Panc1 (cell line): ENCODE measurements at regions not wholly inside any gene's neighbourhood (a gene's known extent, or its start where the extent isn't known, plus 50 kb on each side); places are given as distances from the start of the nearest gene placed in this dataset.

Experiments
- ATAC-seq: fragments of 200-7000 bp; cut with Tn5 transposase; 2 replicates; pipeline ENCODE4 v1.9.1; 2020; ENCODE audit warnings: mild to moderate bottlenecking, moderate library complexity
- BruUV-seq: library from RNA; stranded (reverse); fragments of 400-500 nt; replicated peaks from 2 replicates; lab custom pipeline; 2021; lab: Mats Ljungman, UMichigan
- CTCF ChIA-PET: fragments of 300-600 bp; sonication (Branson Sonifier 250); formaldehyde crosslinking; loops from one replicate; lab custom pipeline; 2022; ENCODE audit warnings: antibody characterized with exemption; lab: Charles Lee
- POLR2A ChIA-PET: fragments of 300-600 bp; sonication (Branson Sonifier 250); formaldehyde crosslinking; loops from one replicate; lab custom pipeline; 2022; ENCODE audit warnings: antibody characterized with exemption; lab: Charles Lee
- DNase-seq: peaks from one replicate; pipeline ENCODE4 v3.0.0-alpha.2; 2010; ENCODE audit warnings: low read depth, low spot score
- H3K27ac ChIP-seq: 2 replicates; pipeline ENCODE4 v1.5.1; 2011; ENCODE audit warnings: mild to moderate bottlenecking, low read length, inconsistent platforms
- H3K27me3 ChIP-seq: fragments of 200-500 bp; sonication (Bioruptor generic); 2 replicates; pipeline ENCODE4 v1.6.0; 2014; ENCODE audit warnings: low read length, inconsistent platforms; ENCODE audit not compliant: control insufficient read depth, insufficient read depth
- H3K36me3 ChIP-seq: fragments of 200-500 bp; sonication (Bioruptor generic); 2 replicates; pipeline ENCODE4 v1.5.1; 2014; ENCODE audit warnings: inconsistent platforms, mild to moderate bottlenecking, low read length, moderate library complexity; ENCODE audit not compliant: control insufficient read depth, insufficient read depth
- H3K4me1 ChIP-seq: 2 replicates; pipeline ENCODE4 v1.5.1; 2011; ENCODE audit warnings: inconsistent platforms, mild to moderate bottlenecking, low read length, moderate library complexity; ENCODE audit not compliant: control insufficient read depth, insufficient read depth
- H3K4me3 ChIP-seq, 2 experiments: 2 replicates each; pipeline ENCODE4 v1.5.1; 2011 to 2012; ENCODE audit warnings: low read depth in 2 of 2, low read length in 2 of 2, mild to moderate bottlenecking in 2 of 2, inconsistent platforms in 1 of 2, moderate library complexity in 1 of 2
- H3K9me3 ChIP-seq: fragments of 200-500 bp; sonication (Bioruptor generic); 2 replicates; pipeline ENCODE4 v1.5.1; 2014; ENCODE audit warnings: low read depth, mild to moderate bottlenecking, inconsistent platforms, low read length, moderate library complexity; ENCODE audit not compliant: control insufficient read depth, insufficient read depth
- POLR2AphosphoS5 ChIP-seq: IDR thresholded peaks from 2 replicates; pipeline ENCODE4 v1.6.1; 2012; ENCODE audit warnings: mild to moderate bottlenecking, low read depth, low read length, moderate library complexity
- SIN3A ChIP-seq: IDR thresholded peaks from 2 replicates; pipeline ENCODE4 v1.6.1; 2012; ENCODE audit warnings: low read depth, mild to moderate bottlenecking, low read length, moderate library complexity, borderline replicate concordance; ENCODE audit not compliant: insufficient read depth
- TCF7L2 ChIP-seq: IDR thresholded peaks from 2 replicates; pipeline ENCODE4 v1.6.1; 2011; ENCODE audit warnings: mild to moderate bottlenecking, low read depth, low read length, inconsistent platforms
- in situ Hi-C: cut with HindIII; loops from 2 replicates; pipeline ENCODE4 v1.10.0; 2016; ENCODE audit warnings: low sequenced_read_pairs, low pct_unique_long_range_greater_than_20kb
- intact Hi-C: fragments of 100-400 bp; cut with micrococcal nuclease; formaldehyde crosslinking; loops from one replicate; pipeline ENCODE4 v1.10.0; 2022; ENCODE audit not compliant: unreplicated experiment
- TF ChIP-seq, protein P1 (sequence below): fragments of 450-650 bp; IDR thresholded peaks from 2 replicates; pipeline ENCODE4 v1.5.1; 2017; ENCODE audit warnings: mild to moderate bottlenecking
- TF ChIP-seq, protein P2 (sequence below), 2 experiments: IDR thresholded peaks; 2 replicates each; pipeline ENCODE4 v1.6.1; 2011 to 2012; ENCODE audit warnings: low read depth in 2 of 2, control low read depth in 1 of 2, low read length in 1 of 2, mild to moderate bottlenecking in 1 of 2, moderate library complexity in 1 of 2; ENCODE audit not compliant: insufficient read depth in 1 of 2

- POLR2A ChIA-PET, result no interaction called here
- no peak for TF ChIP-seq TCF7L2
- TF ChIP-seq, protein P1, sequence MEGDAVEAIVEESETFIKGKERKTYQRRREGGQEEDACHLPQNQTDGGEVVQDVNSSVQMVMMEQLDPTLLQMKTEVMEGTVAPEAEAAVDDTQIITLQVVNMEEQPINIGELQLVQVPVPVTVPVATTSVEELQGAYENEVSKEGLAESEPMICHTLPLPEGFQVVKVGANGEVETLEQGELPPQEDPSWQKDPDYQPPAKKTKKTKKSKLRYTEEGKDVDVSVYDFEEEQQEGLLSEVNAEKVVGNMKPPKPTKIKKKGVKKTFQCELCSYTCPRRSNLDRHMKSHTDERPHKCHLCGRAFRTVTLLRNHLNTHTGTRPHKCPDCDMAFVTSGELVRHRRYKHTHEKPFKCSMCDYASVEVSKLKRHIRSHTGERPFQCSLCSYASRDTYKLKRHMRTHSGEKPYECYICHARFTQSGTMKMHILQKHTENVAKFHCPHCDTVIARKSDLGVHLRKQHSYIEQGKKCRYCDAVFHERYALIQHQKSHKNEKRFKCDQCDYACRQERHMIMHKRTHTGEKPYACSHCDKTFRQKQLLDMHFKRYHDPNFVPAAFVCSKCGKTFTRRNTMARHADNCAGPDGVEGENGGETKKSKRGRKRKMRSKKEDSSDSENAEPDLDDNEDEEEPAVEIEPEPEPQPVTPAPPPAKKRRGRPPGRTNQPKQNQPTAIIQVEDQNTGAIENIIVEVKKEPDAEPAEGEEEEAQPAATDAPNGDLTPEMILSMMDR, result no peak
- TF ChIP-seq SIN3A, result no peak
- TF ChIP-seq POLR2AphosphoS5, result no peak
- TF ChIP-seq, protein P2, sequence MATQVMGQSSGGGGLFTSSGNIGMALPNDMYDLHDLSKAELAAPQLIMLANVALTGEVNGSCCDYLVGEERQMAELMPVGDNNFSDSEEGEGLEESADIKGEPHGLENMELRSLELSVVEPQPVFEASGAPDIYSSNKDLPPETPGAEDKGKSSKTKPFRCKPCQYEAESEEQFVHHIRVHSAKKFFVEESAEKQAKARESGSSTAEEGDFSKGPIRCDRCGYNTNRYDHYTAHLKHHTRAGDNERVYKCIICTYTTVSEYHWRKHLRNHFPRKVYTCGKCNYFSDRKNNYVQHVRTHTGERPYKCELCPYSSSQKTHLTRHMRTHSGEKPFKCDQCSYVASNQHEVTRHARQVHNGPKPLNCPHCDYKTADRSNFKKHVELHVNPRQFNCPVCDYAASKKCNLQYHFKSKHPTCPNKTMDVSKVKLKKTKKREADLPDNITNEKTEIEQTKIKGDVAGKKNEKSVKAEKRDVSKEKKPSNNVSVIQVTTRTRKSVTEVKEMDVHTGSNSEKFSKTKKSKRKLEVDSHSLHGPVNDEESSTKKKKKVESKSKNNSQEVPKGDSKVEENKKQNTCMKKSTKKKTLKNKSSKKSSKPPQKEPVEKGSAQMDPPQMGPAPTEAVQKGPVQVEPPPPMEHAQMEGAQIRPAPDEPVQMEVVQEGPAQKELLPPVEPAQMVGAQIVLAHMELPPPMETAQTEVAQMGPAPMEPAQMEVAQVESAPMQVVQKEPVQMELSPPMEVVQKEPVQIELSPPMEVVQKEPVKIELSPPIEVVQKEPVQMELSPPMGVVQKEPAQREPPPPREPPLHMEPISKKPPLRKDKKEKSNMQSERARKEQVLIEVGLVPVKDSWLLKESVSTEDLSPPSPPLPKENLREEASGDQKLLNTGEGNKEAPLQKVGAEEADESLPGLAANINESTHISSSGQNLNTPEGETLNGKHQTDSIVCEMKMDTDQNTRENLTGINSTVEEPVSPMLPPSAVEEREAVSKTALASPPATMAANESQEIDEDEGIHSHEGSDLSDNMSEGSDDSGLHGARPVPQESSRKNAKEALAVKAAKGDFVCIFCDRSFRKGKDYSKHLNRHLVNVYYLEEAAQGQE (IDR thresholded peaks at IDR 0.05; ENCODE audit: insufficient read depth in 1 of 2, low read depth in 2 of 2, low read length in 1 of 2), result no peak
- Histone ChIP-seq H3K4me1 (peaks cover 9% of the 10 kb centered on the region), H3K9me3 (no peaks in the 10 kb centered on the region), H3K27ac (no peak overlapping the region), H3K36me3 (no peaks in the 10 kb centered on the region), H3K27me3 (no peaks in the 10 kb centered on the region), H3K4me3 (no peak overlapping the region)
- no TSS peak for BruUV-seq
- intact Hi-C loops, result no loop called here
- ATAC-seq, result no peak
- DNase-seq, result no peak
- in situ Hi-C loops, result no loop called here
- CTCF ChIA-PET, result no interaction called here
Measured at GRCh38 chr3:13221491-13222061, 148.3 kb upstream of the IQSEC1 start.

- in situ Hi-C loops, result no loop called here
- no peak for DNase-seq
- ChIA-PET CTCF (no interaction called here), POLR2A (no interaction called here)
- Histone ChIP-seq H3K9me3 (no peaks in the 10 kb centered on the region), H3K36me3 (no peaks in the 10 kb centered on the region), H3K27me3 (no peaks in the 10 kb centered on the region), H3K4me3 (no peak overlapping the region), H3K4me1 (peaks cover 13% of the 10 kb centered on the region), H3K27ac (no peak overlapping the region)
- no peak for ATAC-seq
- TF ChIP-seq POLR2AphosphoS5 (no peak), TCF7L2 (no peak), SIN3A (no peak)
- TF ChIP-seq, protein P1, result no peak
- TF ChIP-seq, protein P2 (IDR thresholded peaks at IDR 0.05; ENCODE audit: insufficient read depth in 1 of 2, low read depth in 2 of 2, low read length in 1 of 2), result no peak
- intact Hi-C loops, result no loop called here
- no TSS peak for BruUV-seq
Measured at GRCh38 chr3:13220991-13221390, 147.8 kb upstream of the IQSEC1 start.
